ENCODE measurements at regions not wholly inside any gene's neighbourhood (a gene's known extent, or its start where the extent isn't known, plus 50 kb on each side); places are given as distances from the start of the nearest gene placed in this dataset.

DNA sequence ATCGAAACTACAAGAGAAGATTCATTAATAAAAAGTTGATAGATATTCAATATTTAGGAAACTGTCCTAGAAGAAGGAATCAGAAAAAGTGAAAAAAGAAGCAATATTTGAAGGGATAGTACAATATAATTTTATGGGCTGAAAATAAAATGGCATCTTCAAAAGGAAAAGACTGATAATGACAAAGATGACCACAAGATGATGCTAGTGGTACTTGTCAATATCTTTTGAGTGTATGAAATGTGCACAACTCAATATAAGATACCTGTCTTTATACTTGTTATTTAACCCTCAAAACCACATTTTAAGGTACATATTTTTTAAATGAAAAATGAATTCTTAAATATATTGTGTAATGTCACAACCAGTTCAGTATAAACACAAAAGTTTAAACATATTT is 1059.6 kb upstream of the RAG2 start:
- 2% methylated on average over 1 of the region's 1 CpG for WGBS (ENCODE audit: low lambda C conversion rate)
- ATAC-seq, result no peak
- no peak for DNase-seq (ENCODE audit: low spot score)
- H3K9ac ChIP-seq (ENCODE audit: insufficient read depth, low read depth, low read length), result no peak overlapping the region
- H3K4me3 ChIP-seq (replicated peaks in 1 of 3; ENCODE audit: insufficient read depth in 1 of 3, low read depth in 2 of 3, low read length in 3 of 3), result no peak overlapping the region
- intact Hi-C loops (cut with micrococcal nuclease; ENCODE audit: unreplicated experiment) (no loop called here), in situ Hi-C loops (cut with HindIII; ENCODE audit: extremely low pct_ligation_motif_present, low pct_unique_long_range_greater_than_20kb) (no loop called here)
- no peak overlapping the region for H3K27ac ChIP-seq (ENCODE audit: extremely low read length, insufficient read depth, low read length)
- FAIRE-seq, result no peak
- H3K27me3 ChIP-seq (ENCODE audit: control insufficient read depth in 1 of 2, insufficient read depth in 2 of 2, low read length in 2 of 2), result no peaks in the 10 kb centered on the region
- H3K36me3 ChIP-seq (replicated peaks in 1 of 2; ENCODE audit: control insufficient read depth in 1 of 2, insufficient read depth in 2 of 2, low read length in 2 of 2), result no peaks in the 10 kb centered on the region
- no peak overlapping the region for H2AFZ ChIP-seq (ENCODE audit: low read length)
- no peak for TF ChIP-seq ZKSCAN5 (CRISPR knock-in tag; IDR thresholded peaks at IDR 0.05)
- TF ChIP-seq, protein P1, sequence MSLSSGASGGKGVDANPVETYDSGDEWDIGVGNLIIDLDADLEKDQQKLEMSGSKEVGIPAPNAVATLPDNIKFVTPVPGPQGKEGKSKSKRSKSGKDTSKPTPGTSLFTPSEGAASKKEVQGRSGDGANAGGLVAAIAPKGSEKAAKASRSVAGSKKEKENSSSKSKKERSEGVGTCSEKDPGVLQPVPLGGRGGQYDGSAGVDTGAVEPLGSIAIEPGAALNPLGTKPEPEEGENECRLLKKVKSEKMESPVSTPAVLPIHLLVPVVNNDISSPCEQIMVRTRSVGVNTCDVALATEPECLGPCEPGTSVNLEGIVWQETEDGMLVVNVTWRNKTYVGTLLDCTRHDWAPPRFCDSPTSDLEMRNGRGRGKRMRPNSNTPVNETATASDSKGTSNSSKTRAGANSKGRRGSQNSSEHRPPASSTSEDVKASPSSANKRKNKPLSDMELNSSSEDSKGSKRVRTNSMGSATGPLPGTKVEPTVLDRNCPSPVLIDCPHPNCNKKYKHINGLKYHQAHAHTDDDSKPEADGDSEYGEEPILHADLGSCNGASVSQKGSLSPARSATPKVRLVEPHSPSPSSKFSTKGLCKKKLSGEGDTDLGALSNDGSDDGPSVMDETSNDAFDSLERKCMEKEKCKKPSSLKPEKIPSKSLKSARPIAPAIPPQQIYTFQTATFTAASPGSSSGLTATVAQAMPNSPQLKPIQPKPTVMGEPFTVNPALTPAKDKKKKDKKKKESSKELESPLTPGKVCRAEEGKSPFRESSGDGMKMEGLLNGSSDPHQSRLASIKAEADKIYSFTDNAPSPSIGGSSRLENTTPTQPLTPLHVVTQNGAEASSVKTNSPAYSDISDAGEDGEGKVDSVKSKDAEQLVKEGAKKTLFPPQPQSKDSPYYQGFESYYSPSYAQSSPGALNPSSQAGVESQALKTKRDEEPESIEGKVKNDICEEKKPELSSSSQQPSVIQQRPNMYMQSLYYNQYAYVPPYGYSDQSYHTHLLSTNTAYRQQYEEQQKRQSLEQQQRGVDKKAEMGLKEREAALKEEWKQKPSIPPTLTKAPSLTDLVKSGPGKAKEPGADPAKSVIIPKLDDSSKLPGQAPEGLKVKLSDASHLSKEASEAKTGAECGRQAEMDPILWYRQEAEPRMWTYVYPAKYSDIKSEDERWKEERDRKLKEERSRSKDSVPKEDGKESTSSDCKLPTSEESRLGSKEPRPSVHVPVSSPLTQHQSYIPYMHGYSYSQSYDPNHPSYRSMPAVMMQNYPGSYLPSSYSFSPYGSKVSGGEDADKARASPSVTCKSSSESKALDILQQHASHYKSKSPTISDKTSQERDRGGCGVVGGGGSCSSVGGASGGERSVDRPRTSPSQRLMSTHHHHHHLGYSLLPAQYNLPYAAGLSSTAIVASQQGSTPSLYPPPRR (CRISPR knock-in tag; IDR thresholded peaks at IDR 0.05; ENCODE audit: borderline replicate concordance), result no peak
- no peak for TF ChIP-seq DMTF1 (CRISPR knock-in tag; IDR thresholded peaks at IDR 0.05)
- TF ChIP-seq HDAC1 (CRISPR knock-in tag; IDR thresholded peaks at IDR 0.05), result no peak
- no peak for TF ChIP-seq MTF2 (CRISPR knock-in tag; IDR thresholded peaks at IDR 0.05; ENCODE audit: borderline replicate concordance)
- TF ChIP-seq ZC3H13 (CRISPR knock-in tag; IDR thresholded peaks at IDR 0.05), result no peak
- TF ChIP-seq JUNB (CRISPR knock-in tag; IDR thresholded peaks at IDR 0.05; ENCODE audit: borderline replicate concordance), result no peak
- H3K79me2 ChIP-seq (ENCODE audit: insufficient read depth, low read length), result no peaks in the 10 kb centered on the region
- H3K9me3 ChIP-seq (ENCODE audit: low read length), result no peaks in the 10 kb centered on the region
- H3K4me2 ChIP-seq (ENCODE audit: low read depth, low read length), result no peak overlapping the region
- POLR2A ChIA-PET, result no interaction called here
- no peaks in the 10 kb centered on the region for H4K20me1 ChIP-seq (ENCODE audit: insufficient read depth, low read length)
- CTCF ChIA-PET (ENCODE audit: low intra/inter-chr PET ratio, low total read pairs), result no interaction called here
- BruUV-seq (replicated peaks), result no TSS peak
- no peaks in the 10 kb centered on the region for H3K4me1 ChIP-seq (ENCODE audit: insufficient read depth, low read length)

All from HepG2 (cell line).